ENCODE measurements at regions not wholly inside any gene's neighbourhood (a gene's known extent, or its start where the extent isn't known, plus 50 kb on each side); places are given as distances from the start of the nearest gene placed in this dataset.

DNA sequence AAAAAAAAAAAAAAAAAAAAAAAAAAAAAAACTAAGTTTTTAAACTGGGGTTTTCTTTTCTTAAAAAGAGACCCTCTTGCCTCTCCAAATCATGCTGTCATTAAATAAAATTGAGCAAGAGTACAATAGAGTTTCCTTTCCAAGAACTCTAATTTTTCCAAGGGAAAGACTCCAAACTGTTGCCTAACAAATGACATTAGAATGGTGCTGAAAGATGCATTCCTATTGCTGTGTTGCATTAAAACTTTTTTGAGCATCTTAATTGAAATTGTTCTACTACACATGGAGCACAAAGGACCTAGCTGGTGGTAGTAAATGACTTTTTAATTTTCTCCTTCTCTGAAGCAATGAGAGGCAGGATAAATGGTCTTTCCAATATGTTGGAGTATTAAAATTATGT, 469.1 kb upstream of the ARHGEF26 start:
- H3K4me3 ChIP-seq (ENCODE audit: low read depth, low read length), result no peak overlapping the region
- TF ChIP-seq, protein P1, sequence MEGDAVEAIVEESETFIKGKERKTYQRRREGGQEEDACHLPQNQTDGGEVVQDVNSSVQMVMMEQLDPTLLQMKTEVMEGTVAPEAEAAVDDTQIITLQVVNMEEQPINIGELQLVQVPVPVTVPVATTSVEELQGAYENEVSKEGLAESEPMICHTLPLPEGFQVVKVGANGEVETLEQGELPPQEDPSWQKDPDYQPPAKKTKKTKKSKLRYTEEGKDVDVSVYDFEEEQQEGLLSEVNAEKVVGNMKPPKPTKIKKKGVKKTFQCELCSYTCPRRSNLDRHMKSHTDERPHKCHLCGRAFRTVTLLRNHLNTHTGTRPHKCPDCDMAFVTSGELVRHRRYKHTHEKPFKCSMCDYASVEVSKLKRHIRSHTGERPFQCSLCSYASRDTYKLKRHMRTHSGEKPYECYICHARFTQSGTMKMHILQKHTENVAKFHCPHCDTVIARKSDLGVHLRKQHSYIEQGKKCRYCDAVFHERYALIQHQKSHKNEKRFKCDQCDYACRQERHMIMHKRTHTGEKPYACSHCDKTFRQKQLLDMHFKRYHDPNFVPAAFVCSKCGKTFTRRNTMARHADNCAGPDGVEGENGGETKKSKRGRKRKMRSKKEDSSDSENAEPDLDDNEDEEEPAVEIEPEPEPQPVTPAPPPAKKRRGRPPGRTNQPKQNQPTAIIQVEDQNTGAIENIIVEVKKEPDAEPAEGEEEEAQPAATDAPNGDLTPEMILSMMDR (IDR thresholded peaks at IDR 0.05; ENCODE audit: low read depth, low read length, missing control alignments), result no peak
- no peak for DNase-seq (ENCODE audit: low read depth)

DNA sequence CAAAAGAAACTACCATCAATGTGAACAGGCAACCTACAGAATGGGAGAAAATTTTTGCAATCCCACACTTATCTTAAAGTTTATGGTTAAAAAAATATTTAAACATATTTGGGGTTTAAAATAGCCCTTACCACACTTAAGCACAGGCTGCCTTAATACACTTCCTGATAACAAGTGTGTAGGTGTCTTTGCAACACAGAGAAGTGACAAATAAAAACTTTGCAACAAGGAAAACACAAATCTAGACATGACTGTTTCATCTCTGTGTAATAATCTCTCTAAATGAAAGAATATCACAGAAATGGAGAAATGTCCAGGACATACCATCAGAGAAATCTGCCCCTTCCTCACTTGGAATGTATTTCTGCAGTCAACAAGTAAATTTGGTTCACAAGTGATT, 464.1 kb upstream of the ARHGEF26 start:
- DNase-seq (ENCODE audit: low read depth), result no peak
- H3K4me3 ChIP-seq (ENCODE audit: low read depth, low read length), result no peak overlapping the region
- TF ChIP-seq, protein P1 (IDR thresholded peaks at IDR 0.05; ENCODE audit: low read depth, low read length, missing control alignments), result no peak

DNA sequence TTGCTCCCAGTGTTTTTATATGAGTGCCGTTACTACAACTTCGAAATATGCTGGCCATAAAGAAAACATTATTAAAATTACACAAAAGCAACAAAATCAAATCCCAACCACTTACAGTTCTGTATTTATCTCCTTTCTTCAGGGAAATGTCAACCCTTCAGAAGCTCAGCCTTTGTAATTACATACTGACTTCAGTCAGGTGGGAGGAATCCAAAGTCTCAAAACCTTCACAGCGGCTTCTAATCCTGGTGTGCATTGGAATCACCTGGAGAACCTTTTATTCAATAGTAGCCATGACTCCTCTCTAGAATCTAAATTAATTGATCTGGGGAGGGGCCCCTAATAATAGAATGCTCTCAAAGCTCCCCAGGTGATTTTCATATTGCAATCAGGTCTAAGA, 463.7 kb upstream of the ARHGEF26 start:
- TF ChIP-seq, protein P1 (IDR thresholded peaks at IDR 0.05; ENCODE audit: low read depth, low read length, missing control alignments), result no peak
- no peak for DNase-seq (ENCODE audit: low read depth)
- no peak overlapping the region for H3K4me3 ChIP-seq (ENCODE audit: low read depth, low read length)

DNA sequence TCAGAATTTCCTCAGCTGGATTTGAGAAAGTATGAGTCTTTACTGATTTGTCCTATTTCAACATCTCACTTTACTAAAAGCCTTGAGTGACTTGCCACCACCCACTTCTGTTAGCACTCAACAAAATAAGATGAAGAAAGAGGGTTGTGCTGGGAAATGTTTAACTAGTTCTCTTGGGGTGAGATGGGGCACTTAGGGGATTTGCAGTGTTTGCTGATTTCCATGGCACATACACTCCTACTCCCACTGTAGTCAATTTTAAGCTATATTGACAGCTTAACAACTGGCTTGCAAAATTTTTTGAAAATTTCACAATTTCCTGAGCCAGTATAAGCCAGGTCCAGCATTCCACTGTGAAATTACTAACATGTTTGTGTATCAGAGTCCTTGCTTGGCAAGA, 463.1 kb upstream of the ARHGEF26 start:
- TF ChIP-seq, protein P1 (IDR thresholded peaks at IDR 0.05; ENCODE audit: low read depth, low read length, missing control alignments), result no peak
- no peak for DNase-seq (ENCODE audit: low read depth)
- H3K4me3 ChIP-seq (ENCODE audit: low read depth, low read length), result no peak overlapping the region

DNA sequence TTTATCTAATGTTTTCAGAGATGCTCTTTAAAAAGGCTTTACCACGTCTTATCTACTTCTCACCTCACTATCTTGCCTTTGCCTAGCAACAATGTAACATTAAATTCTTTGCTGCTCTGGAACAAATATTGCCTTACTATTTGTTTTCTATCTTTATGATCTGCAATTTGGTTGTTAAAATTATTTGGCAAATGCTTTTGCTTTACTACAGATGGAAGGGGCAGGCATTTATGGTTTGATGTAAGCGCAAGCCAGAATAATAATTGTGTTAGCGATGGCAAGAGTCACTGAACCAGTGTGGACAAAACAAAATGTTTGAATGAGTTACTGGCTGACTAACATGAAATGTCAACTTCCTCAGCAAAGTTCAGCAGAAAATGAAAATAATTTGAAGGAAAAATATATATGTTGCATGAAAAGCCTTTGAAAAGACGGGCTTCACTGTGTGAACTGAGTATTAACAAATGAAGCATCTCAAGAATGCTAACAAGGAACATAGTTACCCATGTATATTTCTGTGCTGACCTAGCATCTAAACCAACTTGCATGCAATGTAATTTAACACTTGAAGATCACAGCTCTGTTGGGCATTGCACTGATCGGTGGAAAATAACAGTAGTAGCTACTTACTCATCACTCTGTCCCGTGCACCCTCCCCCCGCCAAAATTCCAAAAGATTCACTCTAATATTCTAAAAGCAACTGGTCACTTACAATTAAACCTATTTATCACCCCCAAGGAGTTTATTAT, 454.0 kb upstream of the ARHGEF26 start:
- TF ChIP-seq, protein P1 (IDR thresholded peaks at IDR 0.05; ENCODE audit: low read depth, low read length, missing control alignments), result no peak
- DNase-seq (ENCODE audit: low read depth), result no peak

DNA sequence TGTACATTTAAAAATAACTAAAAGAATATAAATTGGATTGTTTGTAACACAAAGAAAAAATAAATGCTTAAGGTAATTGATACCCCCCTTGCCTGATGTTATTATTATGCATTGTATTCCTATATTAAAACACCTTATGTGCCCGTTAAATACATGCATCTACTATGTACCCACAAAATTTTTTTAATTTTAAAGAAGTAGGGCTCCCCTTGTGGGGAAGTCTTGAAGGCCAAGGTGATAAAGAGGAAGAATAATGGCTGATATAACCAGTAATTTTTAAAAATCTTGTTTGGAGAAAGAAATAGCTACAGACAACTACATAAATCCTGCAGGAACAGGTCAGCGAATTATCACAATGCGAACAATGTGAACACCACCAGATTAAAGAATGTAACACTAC, 451.7 kb upstream of the ARHGEF26 start:
- TF ChIP-seq, protein P1 (IDR thresholded peaks at IDR 0.05; ENCODE audit: low read depth, low read length, missing control alignments), result no peak
- H3K4me3 ChIP-seq (ENCODE audit: low read depth, low read length), result no peak overlapping the region
- DNase-seq (ENCODE audit: low read depth), result no peak

More for the DNA sequence above, 454.0 kb upstream of the ARHGEF26 start:
- H3K4me3 ChIP-seq (ENCODE audit: low read depth, low read length), result no peak overlapping the region

DNA sequence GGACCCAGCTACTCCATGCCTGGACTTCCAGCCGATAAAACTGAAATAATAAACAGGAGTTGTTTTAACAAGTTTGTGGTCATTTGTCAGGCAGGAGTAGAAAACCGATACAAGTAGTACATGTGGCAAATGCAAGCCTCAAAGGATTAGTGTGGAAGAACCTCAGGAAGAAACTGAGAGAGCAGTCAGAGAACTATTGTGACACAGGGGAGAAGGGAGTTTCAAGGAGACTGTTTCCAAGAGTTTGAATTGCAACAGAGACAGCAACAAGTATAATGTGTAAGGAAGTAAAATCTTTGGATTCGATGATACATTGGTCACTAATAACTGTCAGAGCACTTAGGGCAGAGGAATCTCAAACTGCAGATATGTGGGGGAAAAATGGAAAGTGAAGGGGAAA, 450.6 kb upstream of the ARHGEF26 start:
- H3K4me3 ChIP-seq (ENCODE audit: low read depth, low read length), result no peak overlapping the region
- no peak for DNase-seq (ENCODE audit: low read depth)
- TF ChIP-seq, protein P1 (IDR thresholded peaks at IDR 0.05; ENCODE audit: low read depth, low read length, missing control alignments), result no peak
